Ectodermal cell (in vitro differentiated cells): ENCODE measurements at regions not wholly inside any gene's neighbourhood (a gene's known extent, or its start where the extent isn't known, plus 50 kb on each side); places are given as distances from the start of the nearest gene placed in this dataset.

ENCODE experiments used
- H3K27ac ChIP-seq: 2 replicates; pipeline ENCODE4 v1.7.0; 2013; ENCODE audit warnings: mild to moderate bottlenecking, low read depth, low read length; ENCODE audit not compliant: insufficient read depth, poor library complexity, severe bottlenecking
- H3K27me3 ChIP-seq: 2 replicates; pipeline ENCODE4 v1.7.0; 2013; ENCODE audit warnings: mild to moderate bottlenecking, low read length; ENCODE audit not compliant: insufficient read depth, control insufficient read depth, poor library complexity, severe bottlenecking
- H3K36me3 ChIP-seq: one replicate; pipeline ENCODE4 v1.7.0; 2013; ENCODE audit warnings: low read length; ENCODE audit not compliant: control insufficient read depth, insufficient read depth
- H3K4me1 ChIP-seq: one replicate; pipeline ENCODE4 v1.7.0; 2013; ENCODE audit warnings: low read length; ENCODE audit not compliant: control insufficient read depth, insufficient read depth
- H3K4me3 ChIP-seq: 2 replicates; pipeline ENCODE4 v1.7.0; 2013; ENCODE audit warnings: low read depth, low read length, control low read depth; ENCODE audit not compliant: insufficient read depth
- H3K9me3 ChIP-seq: 2 replicates; pipeline ENCODE4 v1.7.0; 2013; ENCODE audit warnings: mild to moderate bottlenecking, low read length, moderate library complexity; ENCODE audit not compliant: control insufficient read depth
- WGBS, 2 experiments: methylation state at CpG; one replicate each; pipeline ENCODE4 v1.1.7; 2013; ENCODE audit warnings: missing lambda C conversion rate in 2 of 2; 5-methylcytosine and 5-hydroxymethylcytosine counted together

DNA sequence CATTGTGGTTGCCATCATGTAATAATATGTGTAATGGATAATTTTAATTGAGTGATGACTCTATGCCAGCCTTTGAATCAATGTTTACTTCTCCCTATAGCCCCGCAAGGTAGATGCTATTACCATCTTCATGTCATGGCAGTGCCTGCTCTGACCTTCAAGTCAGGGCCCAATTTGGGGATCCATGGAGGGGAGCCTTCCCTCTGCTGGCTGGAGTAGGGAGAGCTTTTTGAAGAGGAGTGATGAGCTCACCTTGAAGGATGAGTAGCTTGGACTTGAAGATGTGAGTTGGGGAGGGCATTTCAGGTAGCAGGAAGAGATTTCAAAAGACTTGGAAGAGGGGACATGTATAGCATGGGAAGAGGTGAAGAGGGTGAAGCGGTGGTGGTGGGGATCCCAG, 189.2 kb downstream of the FOXD2 start:
- Histone ChIP-seq H3K27me3 (no peaks in the 10 kb centered on the region), H3K4me3 (no peak overlapping the region), H3K9me3 (no peaks in the 10 kb centered on the region), H3K36me3 (no peaks in the 10 kb centered on the region), H3K4me1 (peaks cover 6% of the 10 kb centered on the region), H3K27ac (no peak overlapping the region)
- WGBS, 2 experiments: 93 to 95% methylated on average over 2 of the region's 2 CpGs

DNA sequence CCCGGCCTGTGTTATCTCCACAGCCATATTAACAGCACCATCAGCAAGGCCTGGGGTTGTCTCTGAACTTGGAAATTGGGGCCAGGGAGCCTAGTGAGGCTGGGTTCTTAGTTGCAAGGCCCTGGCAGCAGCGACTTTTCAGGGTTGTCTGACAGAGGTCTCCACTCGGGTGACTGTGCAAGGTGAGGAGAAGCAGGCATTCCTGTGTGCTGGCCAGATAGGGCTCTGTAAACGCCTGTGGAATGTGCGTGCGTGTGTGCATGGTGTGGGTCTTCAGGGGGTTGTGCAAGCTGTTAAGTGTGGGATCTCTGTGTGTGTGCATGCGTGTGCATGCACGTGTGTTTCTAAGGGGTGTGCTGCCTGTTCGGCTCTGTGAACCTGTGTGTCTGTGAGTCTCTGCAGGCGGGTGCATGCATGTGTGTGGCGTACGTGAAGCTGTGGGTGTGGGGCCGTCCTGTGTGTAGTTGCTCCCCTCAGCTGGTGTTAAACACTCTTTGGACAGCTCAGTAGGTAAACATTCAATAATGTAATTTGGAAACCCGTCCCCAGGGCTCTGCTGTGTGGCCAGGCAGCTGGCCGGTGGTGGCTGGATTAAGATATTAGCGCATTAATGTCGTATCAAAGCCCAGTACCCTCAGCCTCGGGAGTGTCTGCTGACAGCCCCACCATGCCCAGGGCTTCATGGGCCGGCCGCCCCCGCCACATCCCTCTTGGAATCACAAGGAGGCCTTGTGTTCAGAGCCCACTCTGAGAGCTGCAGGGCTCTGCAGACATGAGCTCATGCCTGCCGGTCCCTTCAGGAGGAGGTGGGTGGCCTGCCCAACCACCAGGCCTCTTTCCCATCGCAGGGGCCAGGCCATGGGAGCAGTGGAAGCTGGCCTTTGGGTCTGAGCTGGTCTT, 189.9 kb downstream of the FOXD2 start:
- H3K27me3 ChIP-seq: no peaks in the 10 kb centered on the region
- 90 to 91% methylated on average over 23 of the region's 23 CpGs for WGBS, 2 experiments

DNA sequence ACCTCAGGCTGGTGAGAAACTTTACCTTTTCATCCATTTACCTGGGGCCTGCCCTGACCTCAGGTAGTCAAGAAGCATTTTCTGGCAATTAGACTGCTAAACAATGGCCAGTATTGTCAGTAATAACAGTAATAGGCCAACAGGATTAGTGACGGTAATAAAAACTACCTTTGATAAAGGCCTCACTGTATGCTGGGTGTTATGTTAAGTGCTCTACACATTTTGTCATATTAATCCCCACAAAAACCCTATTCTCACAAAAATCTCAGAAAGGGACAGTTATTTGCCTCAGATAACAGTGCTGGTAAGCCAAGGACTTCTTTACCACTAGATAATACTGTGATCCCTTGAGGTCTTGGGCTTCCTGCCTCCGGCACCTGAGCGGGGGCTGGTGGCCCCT, 191.4 kb downstream of the FOXD2 start:
- H3K27me3 ChIP-seq: no peaks in the 10 kb centered on the region
- 93 to 95% methylated on average over 3 of the region's 3 CpGs for WGBS, 2 experiments
- H3K9me3 ChIP-seq: no peaks in the 10 kb centered on the region

More for the DNA sequence above, 189.9 kb downstream of the FOXD2 start:
- H3K4me3 ChIP-seq: no peak overlapping the region
- no peak overlapping the region for H3K27ac ChIP-seq
- H3K4me1 ChIP-seq: peaks cover 6% of the 10 kb centered on the region
- H3K36me3 ChIP-seq: no peaks in the 10 kb centered on the region
- no peaks in the 10 kb centered on the region for H3K9me3 ChIP-seq

GRCh38 chr1:47630346-47630745, 192.5 kb downstream of the FOXD2 start:
- Histone ChIP-seq H3K27me3 (no peaks in the 10 kb centered on the region), H3K4me1 (peaks cover 6% of the 10 kb centered on the region), H3K36me3 (no peaks in the 10 kb centered on the region), H3K27ac (no peak overlapping the region), H3K4me3 (no peak overlapping the region), H3K9me3 (no peaks in the 10 kb centered on the region)
- 90 to 94% methylated on average over 4 of the region's 4 CpGs for WGBS, 2 experiments

More for the DNA sequence above, 191.4 kb downstream of the FOXD2 start:
- peaks cover 6% of the 10 kb centered on the region for H3K4me1 ChIP-seq
- no peak overlapping the region for H3K27ac ChIP-seq
- no peaks in the 10 kb centered on the region for H3K36me3 ChIP-seq
- no peak overlapping the region for H3K4me3 ChIP-seq

DNA sequence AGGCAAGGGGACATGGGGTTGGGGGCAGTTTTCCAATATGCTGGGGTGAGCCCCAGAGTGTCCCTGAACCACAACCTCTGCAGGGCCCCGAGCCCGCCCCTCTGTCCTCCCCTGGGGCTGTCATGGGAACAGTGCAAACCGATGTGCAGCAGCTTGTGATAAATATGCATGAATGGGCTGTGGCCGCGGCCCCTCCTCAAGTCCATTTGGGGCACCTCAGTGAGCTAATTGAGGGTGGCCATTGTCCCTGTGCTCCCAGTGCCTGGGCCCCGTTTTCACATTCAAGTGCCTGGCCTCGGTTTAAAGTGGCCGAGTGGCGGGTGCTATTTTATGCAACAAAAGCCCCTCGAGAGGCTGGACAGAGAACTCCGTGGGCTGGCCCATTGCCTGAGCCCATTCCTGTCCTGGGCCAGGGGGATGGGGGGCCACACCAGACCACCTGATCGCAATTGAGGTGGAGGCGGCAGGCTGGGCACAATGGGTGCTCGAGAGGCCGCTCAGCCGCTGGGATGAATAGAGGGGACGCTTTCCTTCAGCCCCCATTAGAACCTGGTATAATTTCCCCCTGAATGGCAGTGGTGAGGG, 193.7 kb downstream of the FOXD2 start:
- H3K4me3 ChIP-seq: no peak overlapping the region
- H3K9me3 ChIP-seq: no peaks in the 10 kb centered on the region
- no peaks in the 10 kb centered on the region for H3K36me3 ChIP-seq
- no peak overlapping the region for H3K27ac ChIP-seq
- H3K27me3 ChIP-seq: no peaks in the 10 kb centered on the region
- WGBS, 2 experiments: 87 to 88% methylated on average over 17 of the region's 17 CpGs
- H3K4me1 ChIP-seq: peaks cover 6% of the 10 kb centered on the region

GRCh38 chr1:47635111-47635510, 197.3 kb downstream of the FOXD2 start:
- H3K27ac ChIP-seq: no peak overlapping the region
- no peaks in the 10 kb centered on the region for H3K36me3 ChIP-seq
- H3K4me3 ChIP-seq: no peak overlapping the region
- H3K9me3 ChIP-seq: no peaks in the 10 kb centered on the region
- no peaks in the 10 kb centered on the region for H3K27me3 ChIP-seq
- H3K4me1 ChIP-seq: peaks cover 6% of the 10 kb centered on the region
- WGBS, 2 experiments: 94 to 96% methylated on average over 5 of the region's 5 CpGs

DNA sequence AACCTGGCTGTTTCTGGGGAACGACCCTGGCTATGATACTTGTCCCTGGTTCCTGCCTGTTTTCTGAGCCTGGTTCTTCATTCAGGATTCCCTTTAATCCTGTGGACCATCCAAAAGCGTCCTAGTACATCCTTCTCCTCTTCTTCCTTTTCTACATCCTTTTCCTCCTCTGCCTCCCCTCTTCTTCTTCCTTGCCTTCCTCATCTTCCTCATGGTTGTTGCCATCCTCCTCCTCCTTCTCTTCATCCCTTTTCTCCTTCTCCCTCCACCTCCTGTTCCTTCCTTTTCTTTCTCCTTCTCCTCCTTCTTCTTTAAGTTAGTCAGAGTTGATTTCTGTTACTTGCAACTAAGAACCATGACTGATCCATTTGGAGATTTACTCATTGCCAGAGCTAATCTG, 197.8 kb downstream of the FOXD2 start:
- no peaks in the 10 kb centered on the region for H3K36me3 ChIP-seq
- no peaks in the 10 kb centered on the region for H3K9me3 ChIP-seq
- 88 to 89% methylated on average over 2 of the region's 2 CpGs for WGBS, 2 experiments
- H3K27me3 ChIP-seq: no peaks in the 10 kb centered on the region
- peaks cover 6% of the 10 kb centered on the region for H3K4me1 ChIP-seq
- H3K4me3 ChIP-seq: no peak overlapping the region
- H3K27ac ChIP-seq: no peak overlapping the region

DNA sequence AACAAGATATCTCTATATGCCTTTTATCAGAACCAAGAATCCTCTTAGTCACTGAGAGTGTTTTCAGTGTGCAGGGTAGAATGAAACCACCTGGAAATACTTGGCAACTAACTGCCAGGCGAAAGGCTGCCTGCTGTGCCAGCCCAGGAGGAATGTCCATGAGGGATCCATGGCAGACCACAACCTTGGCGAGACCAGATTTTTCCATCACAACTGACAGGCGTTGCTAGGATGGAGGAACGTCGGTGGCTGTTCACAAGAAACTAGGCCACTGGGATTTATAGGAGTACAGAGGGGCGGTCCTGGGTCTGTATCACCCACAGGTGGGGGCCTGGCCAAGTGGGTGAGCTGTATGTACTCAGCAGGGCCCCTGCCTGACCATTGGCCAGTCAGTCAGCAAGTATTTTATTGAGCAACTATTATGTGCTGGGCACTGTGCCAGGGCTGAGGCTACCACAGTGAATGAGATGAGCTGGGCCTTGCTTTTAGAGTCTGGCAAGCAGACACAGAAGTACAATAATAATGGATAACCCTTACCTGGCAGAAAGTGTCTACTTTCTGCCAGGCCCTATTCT, 199.4 kb downstream of the FOXD2 start:
- Histone ChIP-seq H3K4me3 (no peak overlapping the region), H3K27me3 (no peaks in the 10 kb centered on the region), H3K9me3 (no peaks in the 10 kb centered on the region), H3K27ac (no peak overlapping the region), H3K36me3 (no peaks in the 10 kb centered on the region), H3K4me1 (no peaks in the 10 kb centered on the region)
- WGBS, 2 experiments: 96% methylated on average over 6 of the region's 6 CpGs

DNA sequence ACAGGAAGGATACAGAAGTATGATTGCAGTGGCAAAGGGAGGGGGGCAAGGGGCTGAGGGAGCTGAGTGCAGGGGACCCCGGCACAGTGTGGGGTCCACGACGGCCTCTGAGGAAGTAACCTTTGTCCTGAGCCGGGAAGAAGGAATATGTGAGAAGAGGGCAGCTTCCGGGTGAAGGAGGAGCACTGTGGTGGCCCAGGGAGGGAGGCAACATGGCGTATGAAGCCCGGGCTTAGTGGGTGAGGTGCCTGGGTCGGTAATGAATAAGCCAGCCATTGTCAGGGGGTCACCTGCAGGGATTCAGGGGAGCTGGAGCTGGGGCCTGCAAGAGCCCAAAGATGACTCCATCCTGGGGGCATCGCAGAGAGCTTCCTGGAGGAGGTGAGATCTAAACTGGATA, 200.4 kb downstream of the FOXD2 start:
- no peaks in the 10 kb centered on the region for H3K4me1 ChIP-seq
- H3K27ac ChIP-seq: no peak overlapping the region
- 90% methylated on average over 9 of the region's 9 CpGs for WGBS, 2 experiments
- no peaks in the 10 kb centered on the region for H3K27me3 ChIP-seq
- no peaks in the 10 kb centered on the region for H3K36me3 ChIP-seq
- H3K9me3 ChIP-seq: no peaks in the 10 kb centered on the region
- no peak overlapping the region for H3K4me3 ChIP-seq

GRCh38 chr1:47638713-47639112, 200.9 kb downstream of the FOXD2 start:
- H3K27ac ChIP-seq: no peak overlapping the region
- no peaks in the 10 kb centered on the region for H3K27me3 ChIP-seq
- WGBS, 2 experiments: 90 to 93% methylated on average over 5 of the region's 5 CpGs
- no peaks in the 10 kb centered on the region for H3K36me3 ChIP-seq
- no peaks in the 10 kb centered on the region for H3K9me3 ChIP-seq
- H3K4me3 ChIP-seq: no peak overlapping the region
- no peaks in the 10 kb centered on the region for H3K4me1 ChIP-seq
